Astrocyte (in vitro differentiated cells and primary cell): ENCODE measurements at regions not wholly inside any gene's neighbourhood (a gene's known extent, or its start where the extent isn't known, plus 50 kb on each side); places are given as distances from the start of the nearest gene placed in this dataset.

ENCODE experiments used
- CTCF ChIP-seq: IDR thresholded peaks from 2 replicates; pipeline ENCODE4 v1.5.1; 2011; ENCODE audit warnings: low read depth, mild to moderate bottlenecking, inconsistent platforms, low read length, moderate library complexity; ENCODE audit not compliant: insufficient read depth
- EZH2 ChIP-seq: IDR thresholded peaks from 2 replicates; pipeline ENCODE4 v1.6.1; 2012; ENCODE audit warnings: mild to moderate bottlenecking, low read length, inconsistent platforms; ENCODE audit not compliant: insufficient read depth

- TF ChIP-seq CTCF, result no peak
- no peak for TF ChIP-seq EZH2
Observed at GRCh38 chr5:12022444-12022843, 118.2 kb upstream of the CTNND2 start.
